ENCODE measurements at regions not wholly inside any gene's neighbourhood (a gene's known extent, or its start where the extent isn't known, plus 50 kb on each side); places are given as distances from the start of the nearest gene placed in this dataset.

DNA sequence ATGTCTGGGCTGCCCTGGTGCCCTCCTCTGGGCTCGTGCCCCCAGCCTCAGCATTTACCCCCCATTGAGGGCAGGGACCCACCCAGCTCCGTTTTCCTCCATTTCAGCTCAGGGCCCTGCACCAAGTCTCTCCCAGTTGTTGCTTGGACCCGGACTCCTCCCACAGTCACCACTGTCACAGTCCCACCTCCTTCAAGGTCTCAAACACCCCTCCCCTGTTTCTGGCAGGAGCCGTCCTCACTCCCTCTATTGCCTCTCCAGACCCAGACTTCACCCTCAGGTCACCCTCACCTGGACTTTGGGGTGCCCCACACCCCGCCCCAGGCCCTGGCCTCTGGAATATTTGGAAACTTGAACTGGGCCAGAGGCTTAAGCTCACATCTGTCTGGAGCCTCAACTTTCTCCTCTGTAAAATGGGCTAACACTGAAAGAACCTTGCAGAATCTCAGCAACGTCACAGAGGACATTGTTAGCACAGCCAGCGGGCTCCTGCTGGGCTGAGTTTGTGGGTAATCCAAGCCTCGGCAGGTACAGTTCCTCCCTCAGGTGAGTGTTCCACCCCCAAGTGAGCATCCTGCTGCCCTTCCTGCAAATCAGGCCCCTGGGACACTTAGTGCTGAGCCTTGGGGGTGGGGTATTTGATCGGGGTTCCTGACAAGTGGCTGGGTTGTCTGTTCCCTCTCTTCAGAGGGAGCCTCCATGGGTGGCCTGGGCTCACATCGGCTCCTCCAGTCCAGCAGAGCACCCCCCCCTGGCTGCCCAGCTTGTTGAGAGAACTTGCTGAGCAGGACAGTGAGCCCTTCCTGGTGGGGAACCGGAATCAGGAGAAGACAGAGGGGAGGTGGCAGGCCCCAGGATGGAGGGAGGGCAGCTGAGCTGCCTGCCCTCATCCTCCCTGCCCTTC is 130.1 kb downstream of the C9orf50 start:
- TF ChIP-seq, protein P1, sequence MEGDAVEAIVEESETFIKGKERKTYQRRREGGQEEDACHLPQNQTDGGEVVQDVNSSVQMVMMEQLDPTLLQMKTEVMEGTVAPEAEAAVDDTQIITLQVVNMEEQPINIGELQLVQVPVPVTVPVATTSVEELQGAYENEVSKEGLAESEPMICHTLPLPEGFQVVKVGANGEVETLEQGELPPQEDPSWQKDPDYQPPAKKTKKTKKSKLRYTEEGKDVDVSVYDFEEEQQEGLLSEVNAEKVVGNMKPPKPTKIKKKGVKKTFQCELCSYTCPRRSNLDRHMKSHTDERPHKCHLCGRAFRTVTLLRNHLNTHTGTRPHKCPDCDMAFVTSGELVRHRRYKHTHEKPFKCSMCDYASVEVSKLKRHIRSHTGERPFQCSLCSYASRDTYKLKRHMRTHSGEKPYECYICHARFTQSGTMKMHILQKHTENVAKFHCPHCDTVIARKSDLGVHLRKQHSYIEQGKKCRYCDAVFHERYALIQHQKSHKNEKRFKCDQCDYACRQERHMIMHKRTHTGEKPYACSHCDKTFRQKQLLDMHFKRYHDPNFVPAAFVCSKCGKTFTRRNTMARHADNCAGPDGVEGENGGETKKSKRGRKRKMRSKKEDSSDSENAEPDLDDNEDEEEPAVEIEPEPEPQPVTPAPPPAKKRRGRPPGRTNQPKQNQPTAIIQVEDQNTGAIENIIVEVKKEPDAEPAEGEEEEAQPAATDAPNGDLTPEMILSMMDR (IDR thresholded peaks at IDR 0.05; ENCODE audit: low read depth, low read length, poor library complexity, severe bottlenecking), result no peak
- TF ChIP-seq EZH2phosphoT487 (IDR thresholded peaks at IDR 0.05; ENCODE audit: borderline replicate concordance, low read length), result no peak

All from DOHH2 (cell line).